ENCODE measurements at regions not wholly inside any gene's neighbourhood (a gene's known extent, or its start where the extent isn't known, plus 50 kb on each side); places are given as distances from the start of the nearest gene placed in this dataset.
"Not testable (repeated sequence)": the region's sequence is repeated elsewhere in the genome, so short reads cannot be mapped to it uniquely, and the experiment has no call there.

GRCh38 chr2:22035361-22035830 is 911.6 kb downstream of the TDRD15 start:
- no peak for DNase-seq

- DNase-seq, result no peak
These were observed 913.5 kb downstream of the TDRD15 start for GRCh38 chr2:22037274-22037673.

- DNase-seq, result no peak
These were observed 920.0 kb downstream of the TDRD15 start for GRCh38 chr2:22043784-22044183.

GRCh38 chr2:22055784-22056620 is 932.2 kb downstream of the TDRD15 start:
- no peak for DNase-seq

- DNase-seq, result no peak
These were observed 932.9 kb downstream of the TDRD15 start for GRCh38 chr2:22056621-22057132.

GRCh38 chr2:22062679-22063078 is 938.9 kb downstream of the TDRD15 start:
- DNase-seq, result no peak

- DNase-seq, result no peak
These were observed 952.7 kb downstream of the TDRD15 start for GRCh38 chr2:22076454-22076853.

- no peak for DNase-seq
These were observed 954.9 kb downstream of the TDRD15 start for GRCh38 chr2:22078701-22079100.

GRCh38 chr2:22079583-22079982 is 955.8 kb downstream of the TDRD15 start:
- no peak for DNase-seq

- no peak for DNase-seq
These were observed 963.0 kb downstream of the TDRD15 start for GRCh38 chr2:22086726-22087125.

GRCh38 chr2:22103617-22104016 is 979.8 kb downstream of the TDRD15 start:
- DNase-seq, result not testable (repeated sequence)

GRCh38 chr2:22110244-22110651 is 986.5 kb downstream of the TDRD15 start:
- no peak for DNase-seq

GRCh38 chr2:22124003-22124402 is 1000.2 kb downstream of the TDRD15 start:
- no peak for DNase-seq

GRCh38 chr2:22126106-22126505 is 1002.3 kb downstream of the TDRD15 start:
- DNase-seq, result no peak

GRCh38 chr2:22126978-22127377 is 1003.2 kb downstream of the TDRD15 start:
- DNase-seq, result no peak

GRCh38 chr2:22134421-22134820 is 1010.7 kb downstream of the TDRD15 start:
- DNase-seq, result no peak

- DNase-seq, result no peak
These were observed 1012.7 kb downstream of the TDRD15 start for GRCh38 chr2:22136446-22136845.

- DNase-seq, result no peak
These were observed 1020.1 kb downstream of the TDRD15 start for GRCh38 chr2:22143840-22144239.

- DNase-seq, result no peak
These were observed 1030.3 kb downstream of the TDRD15 start for GRCh38 chr2:22153931-22154613.

- DNase-seq, result not testable (repeated sequence)
These were observed 1032.9 kb downstream of the TDRD15 start for GRCh38 chr2:22156661-22157060.

GRCh38 chr2:22167256-22167655 is 1043.5 kb downstream of the TDRD15 start:
- no peak for DNase-seq

- no peak for DNase-seq
These were observed 1051.2 kb downstream of the TDRD15 start for GRCh38 chr2:22175003-22175402.

GRCh38 chr2:22185251-22185650 is 1061.5 kb downstream of the TDRD15 start:
- DNase-seq, result no peak

GRCh38 chr2:22186261-22186828 is 1062.6 kb downstream of the TDRD15 start:
- not testable (repeated sequence) for DNase-seq

Data from GF-D8 (cell line).